NCI-H2196 treated with DMSO at 0.1 percent for 48 hours (cell line): ENCODE measurements at regions not wholly inside any gene's neighbourhood (a gene's known extent, or its start where the extent isn't known, plus 50 kb on each side); places are given as distances from the start of the nearest gene placed in this dataset.
A peak's percentile ranks its signal among the peaks of the same experiment; 100 is the strongest.

Source experiments
- DNase-seq: peaks from one replicate; lab custom pipeline; 2025; ENCODE audit not compliant: unreplicated experiment; lab: John Stamatoyannopoulos, UW

GRCh38 chr6:110033101-110033500 lies 55.0 kb downstream of the GPR6 start:
- DNase-seq, result no peak

- no peak for DNase-seq
Observed at GRCh38 chr6:110033749-110034666, 55.9 kb downstream of the GPR6 start.

GRCh38 chr6:110034667-110035036 lies 56.5 kb downstream of the GPR6 start:
- DNase-seq, result no peak

GRCh38 chr6:110035321-110035720 lies 57.2 kb downstream of the GPR6 start:
- DNase-seq, result no peak

- DNase-seq, result no peak
Observed at GRCh38 chr6:110036408-110037302, 58.5 kb downstream of the GPR6 start.

- no peak for DNase-seq
Observed at GRCh38 chr6:110037726-110038295, 59.7 kb downstream of the GPR6 start.

- peak; percentile 83 for DNase-seq
Observed at GRCh38 chr6:110039364-110039980, 61.4 kb downstream of the GPR6 start.

GRCh38 chr6:110039981-110040383 lies 61.9 kb downstream of the GPR6 start:
- DNase-seq, result peak; percentile 31

- DNase-seq, result no peak
Observed at GRCh38 chr6:110040716-110041115, 62.6 kb downstream of the GPR6 start.

- DNase-seq, result no peak
Observed at GRCh38 chr6:110041126-110041525, 63.0 kb downstream of the GPR6 start.

GRCh38 chr6:110041830-110042229 lies 63.7 kb downstream of the GPR6 start:
- no peak for DNase-seq

- DNase-seq, result no peak
Observed at GRCh38 chr6:110042670-110043296, 64.7 kb downstream of the GPR6 start.

- DNase-seq, result no peak
Observed at GRCh38 chr6:110043366-110043994, 65.4 kb downstream of the GPR6 start.

- DNase-seq, result no peak
Observed at GRCh38 chr6:110044096-110044495, 66.0 kb downstream of the GPR6 start.

- DNase-seq, result no peak
Observed at GRCh38 chr6:110044622-110045021, 66.5 kb downstream of the GPR6 start.

- no peak for DNase-seq
Observed at GRCh38 chr6:110048221-110048875, 70.2 kb downstream of the GPR6 start.

- no peak for DNase-seq
Observed at GRCh38 chr6:110049696-110050439, 71.8 kb downstream of the GPR6 start.
